Natural killer cell (primary cell): ENCODE measurements at regions not wholly inside any gene's neighbourhood (a gene's known extent, or its start where the extent isn't known, plus 50 kb on each side); places are given as distances from the start of the nearest gene placed in this dataset.
A peak's percentile ranks its signal among the peaks of the same experiment; 100 is the strongest.

Experiments
- ATAC-seq, 3 donors: fragments of 150-1000 bp in 2 of 3; fragments of 200-7000 bp in 1 of 3; cut with Tn5 transposase; 1 replicate in 1 of 3; 2 replicates in 2 of 3; pipeline ENCODE4 v1.10.0; 2021; ENCODE audit warnings: mild to moderate bottlenecking in 2 of 3, moderate library complexity in 2 of 3
- DNase-seq, 2 donors: peaks; one replicate each; pipeline versions ENCODE4 v3.0.0 to v3.0.0-alpha.2; 2013 to 2021; ENCODE audit warnings: mixed read lengths in 1 of 2
- H3K27ac ChIP-seq: one replicate; pipeline ENCODE4 v1.5.1; 2013; ENCODE audit warnings: mild to moderate bottlenecking, low read length
- H3K27me3 ChIP-seq: one replicate; pipeline ENCODE4 v1.6.1; 2013; ENCODE audit warnings: low read length; ENCODE audit not compliant: control insufficient read depth, insufficient read depth
- H3K36me3 ChIP-seq: one replicate; pipeline ENCODE4 v1.6.1; 2013; ENCODE audit warnings: low read length; ENCODE audit not compliant: control insufficient read depth, insufficient read depth
- H3K4me1 ChIP-seq: one replicate; pipeline ENCODE4 v1.6.1; 2013; ENCODE audit warnings: low read length; ENCODE audit not compliant: control insufficient read depth, insufficient read depth
- H3K4me3 ChIP-seq: one replicate; pipeline ENCODE4 v1.5.1; 2013; ENCODE audit warnings: low read length
- H3K9me3 ChIP-seq: one replicate; pipeline ENCODE4 v1.6.1; 2013; ENCODE audit warnings: low read length; ENCODE audit not compliant: control insufficient read depth, insufficient read depth
- H3K27ac Mint-ChIP-seq, 2 donors: one replicate each; pipeline ENCODE4 v1.8.0; 2022; ENCODE audit warnings: mild to moderate bottlenecking in 2 of 2, mixed read lengths in 2 of 2, moderate library complexity in 1 of 2
- H3K27me3 Mint-ChIP-seq, 2 donors: one replicate each; pipeline ENCODE4 v1.8.0; 2022; ENCODE audit warnings: low read depth in 2 of 2, mixed read lengths in 2 of 2
- H3K36me3 Mint-ChIP-seq: one replicate; pipeline ENCODE4 v1.8.0; 2022; ENCODE audit warnings: mixed read lengths
- H3K4me1 Mint-ChIP-seq, 2 donors: one replicate each; pipeline ENCODE4 v1.8.0; 2022; ENCODE audit warnings: mixed read lengths in 2 of 2
- H3K4me3 Mint-ChIP-seq: one replicate; pipeline ENCODE4 v1.8.0; 2022; ENCODE audit warnings: mild to moderate bottlenecking, moderate library complexity, mixed read lengths
- H3K9me3 Mint-ChIP-seq, 2 donors: one replicate each; pipeline ENCODE4 v1.8.0; 2022; ENCODE audit warnings: mixed read lengths in 2 of 2
- CTCF ChIP-seq: fragments of 200-600 bp; IDR thresholded peaks from one replicate; pipeline ENCODE4 v1.8.0; 2022; ENCODE audit warnings: antibody characterized with exemption
- WGBS: methylation state at CpG from one replicate; pipeline ENCODE4 v1.1.7; 2013; ENCODE audit warnings: missing lambda C conversion rate; ENCODE audit not compliant: insufficient coverage; 5-methylcytosine and 5-hydroxymethylcytosine counted together
- intact Hi-C: fragments of 100-400 bp; cut with micrococcal nuclease; formaldehyde crosslinking; loops from one replicate; pipeline ENCODE4 v1.14.2; 2022

GRCh38 chr6:146948790-146949342 is 255.4 kb upstream of the STXBP5 start:
- ATAC-seq (no peak), DNase-seq (no peak)
- Histone ChIP-seq H3K4me1 (no peaks in the 10 kb centered on the region), H3K36me3 (no peaks in the 10 kb centered on the region), H3K27ac (no peak overlapping the region), H3K9me3 (no peaks in the 10 kb centered on the region), H3K27me3 (no peaks in the 10 kb centered on the region), H3K4me3 (no peak overlapping the region)
- Mint-ChIP-seq H3K27ac (no peak overlapping the region), H3K4me1 (peaks cover 0 to 7% of the 10 kb centered on the region in 2 donors), H3K4me3 (no peak overlapping the region), H3K36me3 (no peaks in the 10 kb centered on the region), H3K9me3 (peaks cover 3 to 5% of the 10 kb centered on the region in 2 donors), H3K27me3 (no peaks in the 10 kb centered on the region)
- TF ChIP-seq CTCF, result no peak
- WGBS, result 89% methylated on average over 2 of the region's 3 CpGs
- intact Hi-C loops, result no loop called here

DNA sequence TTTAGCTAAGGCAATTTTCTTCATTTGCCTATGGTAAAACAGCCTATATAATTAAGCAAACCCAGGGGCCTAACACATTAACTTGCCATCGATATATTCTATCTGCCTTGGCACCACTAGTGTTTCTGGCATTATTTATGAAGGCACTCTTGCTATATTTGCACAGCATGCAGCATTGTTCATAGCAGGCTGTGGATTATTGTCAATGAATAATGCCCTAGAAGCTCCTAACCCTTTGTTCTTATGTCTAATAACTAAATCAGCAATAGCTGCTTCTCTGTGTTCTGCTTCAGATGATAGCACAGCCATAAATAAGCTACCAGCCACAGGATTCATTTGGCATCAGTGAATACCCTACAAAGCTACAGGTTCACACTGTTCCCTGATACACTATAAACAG is 254.8 kb upstream of the STXBP5 start:
- Mint-ChIP-seq H3K36me3 (no peaks in the 10 kb centered on the region), H3K9me3 (peaks cover 3 to 5% of the 10 kb centered on the region in 2 donors), H3K27me3 (no peaks in the 10 kb centered on the region), H3K27ac (no peak overlapping the region), H3K4me1 (peaks cover 0 to 7% of the 10 kb centered on the region in 2 donors), H3K4me3 (no peak overlapping the region)
- H3K4me3 ChIP-seq, result no peak overlapping the region
- H3K36me3 ChIP-seq, result no peaks in the 10 kb centered on the region
- DNase-seq, result no peak
- H3K4me1 ChIP-seq, result no peaks in the 10 kb centered on the region
- 80% methylated on average over 1 of the region's 1 CpG for WGBS
- intact Hi-C loops, result no loop called here
- no peak overlapping the region for H3K27ac ChIP-seq
- no peaks in the 10 kb centered on the region for H3K27me3 ChIP-seq
- no peak for ATAC-seq
- no peak for TF ChIP-seq CTCF
- no peaks in the 10 kb centered on the region for H3K9me3 ChIP-seq

DNA sequence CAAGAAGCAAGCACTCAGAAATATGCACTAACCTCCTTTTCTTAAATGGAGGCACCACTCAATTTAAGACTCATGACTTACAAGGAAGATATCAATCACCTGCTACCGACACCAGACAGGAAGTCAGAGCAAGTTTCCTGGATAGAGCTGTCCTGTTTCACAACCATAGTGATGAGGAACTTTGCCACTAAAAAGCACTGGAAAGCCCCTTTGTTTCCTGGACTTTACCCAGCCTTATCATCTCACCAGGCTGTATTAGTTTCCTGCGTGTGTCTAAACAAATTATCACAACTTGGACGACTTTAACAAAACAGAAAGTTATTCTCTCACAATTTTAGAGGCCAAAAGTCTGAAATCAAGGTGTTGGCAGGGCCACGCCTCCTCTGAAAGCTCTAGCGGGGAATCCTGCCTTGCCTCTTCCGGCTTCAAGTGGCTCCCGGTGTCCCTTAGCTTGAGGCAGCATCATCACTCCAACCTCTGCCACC is 253.8 kb upstream of the STXBP5 start:
- Mint-ChIP-seq H3K36me3 (no peaks in the 10 kb centered on the region), H3K9me3 (peaks cover 0 to 5% of the 10 kb centered on the region in 2 donors), H3K4me1 (peaks cover 0 to 7% of the 10 kb centered on the region in 2 donors), H3K27me3 (no peaks in the 10 kb centered on the region), H3K4me3 (no peak overlapping the region), H3K27ac (no peak overlapping the region)
- no peaks in the 10 kb centered on the region for H3K9me3 ChIP-seq
- no peak overlapping the region for H3K27ac ChIP-seq
- no peaks in the 10 kb centered on the region for H3K27me3 ChIP-seq
- H3K36me3 ChIP-seq, result no peaks in the 10 kb centered on the region
- ATAC-seq, result peak in 2 of 3 donors; percentile 49 to 68
- no peak overlapping the region for H3K4me3 ChIP-seq
- 47% methylated on average over 7 of the region's 7 CpGs for WGBS
- peak in 1 of 2 donors; percentile 35 for DNase-seq
- TF ChIP-seq CTCF, result no peak
- H3K4me1 ChIP-seq, result no peaks in the 10 kb centered on the region
- intact Hi-C loops, result no loop called here

DNA sequence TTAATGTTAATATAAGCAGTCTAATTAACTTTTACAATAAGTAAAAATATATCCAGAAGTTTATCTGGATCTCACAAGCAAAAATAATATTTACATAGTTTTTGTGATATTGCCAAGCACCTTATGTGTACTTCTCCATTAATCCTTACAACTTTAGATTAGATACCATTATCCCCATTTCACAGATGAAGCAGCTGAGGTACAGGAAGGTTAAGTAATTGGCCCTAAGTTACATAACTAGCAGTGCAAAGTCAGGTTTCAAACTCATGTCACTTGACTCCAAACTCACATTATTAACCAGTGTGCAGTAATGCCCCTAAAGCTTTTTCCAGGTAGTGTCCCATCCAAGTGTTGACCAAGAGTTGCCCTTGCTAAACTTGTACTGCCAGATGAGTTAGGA is 248.6 kb upstream of the STXBP5 start:
- peaks cover 0 to 5% of the 10 kb centered on the region in 2 donors for H3K4me1 Mint-ChIP-seq
- H3K9me3 ChIP-seq, result no peaks in the 10 kb centered on the region
- DNase-seq (no peak), ATAC-seq (no peak)
- H3K4me1 ChIP-seq, result no peaks in the 10 kb centered on the region
- no peak for TF ChIP-seq CTCF
- no peak overlapping the region for H3K27ac Mint-ChIP-seq
- H3K36me3 ChIP-seq, result no peaks in the 10 kb centered on the region
- peaks cover 0 to 2% of the 10 kb centered on the region in 2 donors for H3K9me3 Mint-ChIP-seq
- H3K36me3 Mint-ChIP-seq, result no peaks in the 10 kb centered on the region
- H3K4me3 ChIP-seq, result no peak overlapping the region
- intact Hi-C loops, result no loop called here
- no peak overlapping the region for H3K27ac ChIP-seq
- no peaks in the 10 kb centered on the region for H3K27me3 ChIP-seq
- no peaks in the 10 kb centered on the region for H3K27me3 Mint-ChIP-seq
- H3K4me3 Mint-ChIP-seq, result no peak overlapping the region
